Left ventricle myocardium inferior (tissue), 1 donor: ENCODE measurements at regions not wholly inside any gene's neighbourhood (a gene's known extent, or its start where the extent isn't known, plus 50 kb on each side); places are given as distances from the start of the nearest gene placed in this dataset.
"Not testable (repeated sequence)": the region's sequence is repeated elsewhere in the genome, so short reads cannot be mapped to it uniquely, and the experiment has no call there.

Experiments used
- DNase-seq: peaks from one replicate; pipeline ENCODE4 v3.0.0-alpha.2; 2020
- H3K27ac ChIP-seq: fragments of 200-600 bp; replicated peaks from 2 replicates; pipeline ENCODE4 v1.8.0; 2021
- H3K27me3 ChIP-seq: fragments of 200-600 bp; 2 replicates; pipeline ENCODE4 v1.8.0; 2021; ENCODE audit warnings: low read depth
- H3K36me3 ChIP-seq: fragments of 200-600 bp; 2 replicates; pipeline ENCODE4 v1.8.0; 2021
- H3K4me1 ChIP-seq: fragments of 200-600 bp; 2 replicates; pipeline ENCODE4 v1.8.0; 2021
- H3K4me3 ChIP-seq: fragments of 200-600 bp; 2 replicates; pipeline ENCODE4 v1.8.0; 2021; ENCODE audit warnings: mild to moderate bottlenecking, moderate library complexity
- H3K9me3 ChIP-seq: fragments of 200-600 bp; replicated peaks from 2 replicates; pipeline ENCODE4 v1.8.0; 2021
- CTCF ChIP-seq: fragments of 200-600 bp; IDR thresholded peaks from 2 replicates; pipeline ENCODE4 v1.8.0; 2021; ENCODE audit warnings: antibody characterized with exemption, mild to moderate bottlenecking, borderline replicate concordance
- intact Hi-C: fragments of 100-400 bp; cut with micrococcal nuclease; formaldehyde crosslinking; loops from one replicate; pipeline ENCODE4 v1.11.0; 2022
- donor health status: DM: no; HTN: yes; CAD: no; lungs with severe emphysema.

DNA sequence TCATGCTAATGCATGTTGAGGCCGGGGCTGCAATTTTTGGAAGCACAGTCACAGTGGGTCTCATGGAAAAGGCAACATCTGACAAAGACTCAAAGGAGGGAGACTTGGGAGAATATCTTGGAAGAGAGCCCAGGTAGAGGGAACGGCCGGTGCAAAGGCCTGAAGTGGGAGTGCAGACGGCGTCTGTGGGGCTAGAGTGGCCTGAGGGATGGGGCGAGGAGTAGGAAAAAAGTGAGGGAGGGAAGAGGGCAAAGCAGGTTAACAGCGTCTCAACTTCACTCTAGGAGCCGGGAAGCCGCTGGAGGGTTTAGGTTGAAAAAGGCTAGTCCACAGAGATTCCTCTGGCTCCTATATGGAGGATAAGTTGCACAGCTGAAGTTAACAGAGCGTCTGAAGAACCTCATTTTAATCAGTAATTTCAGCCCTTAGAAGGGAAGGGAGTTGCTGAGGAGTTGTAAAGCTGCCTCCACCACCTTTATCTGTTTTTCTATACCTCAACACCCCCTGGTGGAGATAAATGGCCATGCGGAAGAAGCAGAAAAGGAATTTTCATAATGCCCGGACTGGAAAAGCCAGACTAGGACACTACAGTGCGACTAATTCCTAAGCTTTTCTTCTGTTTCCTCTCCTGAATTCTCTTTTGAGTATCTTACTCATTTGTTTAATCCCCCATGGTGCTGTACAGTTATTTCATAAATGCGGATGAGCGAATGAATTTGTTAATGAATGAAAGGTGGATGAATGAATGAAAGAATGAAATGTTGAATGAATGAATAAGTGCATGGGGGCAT is 78.7 kb upstream of the ZNF281 start:
- H3K9me3 ChIP-seq, result no peaks in the 10 kb centered on the region
- no peak for DNase-seq
- H3K27me3 ChIP-seq, result peaks cover 39% of the 10 kb centered on the region
- H3K27ac ChIP-seq, result no peak overlapping the region
- no peak overlapping the region for H3K4me3 ChIP-seq
- H3K36me3 ChIP-seq, result no peaks in the 10 kb centered on the region
- intact Hi-C loops, result loop anchor here (10.0 kb wide), 1 partner anchor 804 kb away; no protein-coding TSS in a partner anchor
- peak; percentile 80 for TF ChIP-seq CTCF
- H3K4me1 ChIP-seq, result peaks cover 5% of the 10 kb centered on the region

- intact Hi-C loops, result loop anchor here (10.0 kb wide), 1 partner anchor 803 kb away; no protein-coding TSS in a partner anchor
- Histone ChIP-seq H3K27ac (no peak overlapping the region), H3K9me3 (no peaks in the 10 kb centered on the region), H3K27me3 (peaks cover 48% of the 10 kb centered on the region), H3K36me3 (no peaks in the 10 kb centered on the region), H3K4me1 (peaks cover 5% of the 10 kb centered on the region), H3K4me3 (no peak overlapping the region)
- DNase-seq, result no peak
- TF ChIP-seq CTCF, result no peak
Observed at GRCh38 chr1:200487650-200488049, 77.8 kb upstream of the ZNF281 start.

DNA sequence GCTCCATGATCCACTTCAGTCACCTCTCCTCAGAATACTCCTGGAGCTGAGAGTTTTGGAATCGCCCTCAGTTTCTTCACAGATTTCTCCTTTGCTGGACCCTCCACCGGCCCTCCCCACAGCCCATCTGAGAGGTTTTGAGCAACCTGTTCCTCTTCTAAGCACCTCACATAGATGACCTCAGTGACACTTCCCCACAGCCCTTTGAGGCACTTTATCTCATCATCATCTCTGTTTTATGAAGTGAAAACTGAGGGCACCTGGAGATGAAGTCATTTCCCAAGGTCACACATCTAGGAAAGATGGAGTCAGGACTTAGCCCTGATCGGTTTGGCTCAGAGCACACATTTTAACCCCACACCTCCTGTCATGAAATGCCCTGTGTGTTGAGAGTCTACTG is 76.8 kb upstream of the ZNF281 start:
- peaks cover 53% of the 10 kb centered on the region for H3K27me3 ChIP-seq
- no peak for TF ChIP-seq CTCF
- H3K27ac ChIP-seq, result no peak overlapping the region
- H3K36me3 ChIP-seq, result no peaks in the 10 kb centered on the region
- no peaks in the 10 kb centered on the region for H3K9me3 ChIP-seq
- DNase-seq, result no peak
- no peak overlapping the region for H3K4me3 ChIP-seq
- peaks cover 5% of the 10 kb centered on the region for H3K4me1 ChIP-seq
- intact Hi-C loops, result loop anchor here (10.0 kb wide), 1 partner anchor 802 kb away; no protein-coding TSS in a partner anchor

- intact Hi-C loops, result loop anchor here (10.0 kb wide), 1 partner anchor 800 kb away; no protein-coding TSS in a partner anchor
- not testable (repeated sequence) for H3K36me3 ChIP-seq, H3K9me3 ChIP-seq, H3K4me1 ChIP-seq, H3K4me3 ChIP-seq, H3K27ac ChIP-seq, DNase-seq
- peaks cover 62% of the 10 kb centered on the region for H3K27me3 ChIP-seq
Observed at GRCh38 chr1:200484438-200484946, 74.7 kb upstream of the ZNF281 start.

- no peak overlapping the region for H3K27ac ChIP-seq
Observed at GRCh38 chr1:200483491-200484143, 73.8 kb upstream of the ZNF281 start.

More at GRCh38 chr1:200483491-200484143, 73.8 kb upstream of the ZNF281 start:
- DNase-seq, result no peak
- Histone ChIP-seq H3K4me1 (peaks cover 4% of the 10 kb centered on the region), H3K27me3 (peaks cover 57% of the 10 kb centered on the region), H3K4me3 (no peak overlapping the region), H3K9me3 (no peaks in the 10 kb centered on the region), H3K36me3 (no peaks in the 10 kb centered on the region)
- TF ChIP-seq CTCF, result no peak
- intact Hi-C loops, result loop anchor here (10.0 kb wide), 1 partner anchor 799 kb away; no protein-coding TSS in a partner anchor
